HG03196 (cell line): ENCODE measurements at regions not wholly inside any gene's neighbourhood (a gene's known extent, or its start where the extent isn't known, plus 50 kb on each side); places are given as distances from the start of the nearest gene placed in this dataset.
"Not testable (repeated sequence)": the region's sequence is repeated elsewhere in the genome, so short reads cannot be mapped to it uniquely, and the experiment has no call there.

ENCODE experiments used
- ATAC-seq: cut with Tn5 transposase; IDR thresholded peaks from one replicate; pipeline ENCODE4 v1.9.1; 2021; ENCODE audit not compliant: unreplicated experiment

- ATAC-seq: no peak
Observed at GRCh38 chr10:78465431-78465830, 431.8 kb downstream of the RPS24 start.

- ATAC-seq: no peak
Observed at GRCh38 chr10:78467496-78468106, 433.9 kb downstream of the RPS24 start.

- ATAC-seq: not testable (repeated sequence)
Observed at GRCh38 chr10:78468731-78469130, 435.1 kb downstream of the RPS24 start.

GRCh38 chr10:78470267-78471103 lies 436.8 kb downstream of the RPS24 start:
- no peak for ATAC-seq

GRCh38 chr10:78471326-78471722 lies 437.7 kb downstream of the RPS24 start:
- ATAC-seq: no peak

- no peak for ATAC-seq
Observed at GRCh38 chr10:78471723-78472550, 438.3 kb downstream of the RPS24 start.

GRCh38 chr10:78472551-78472890 lies 438.9 kb downstream of the RPS24 start:
- no peak for ATAC-seq

GRCh38 chr10:78473006-78473405 lies 439.3 kb downstream of the RPS24 start:
- ATAC-seq: no peak

GRCh38 chr10:78474743-78475142 lies 441.1 kb downstream of the RPS24 start:
- no peak for ATAC-seq

GRCh38 chr10:78475437-78475836 lies 441.8 kb downstream of the RPS24 start:
- ATAC-seq: no peak

- ATAC-seq: no peak
Observed at GRCh38 chr10:78476156-78476555, 442.5 kb downstream of the RPS24 start.

GRCh38 chr10:78476844-78477243 lies 443.2 kb downstream of the RPS24 start:
- no peak for ATAC-seq

- no peak for ATAC-seq
Observed at GRCh38 chr10:78478919-78479318, 445.3 kb downstream of the RPS24 start.

- no peak for ATAC-seq
Observed at GRCh38 chr10:78479467-78479866, 445.8 kb downstream of the RPS24 start.

- no peak for ATAC-seq
Observed at GRCh38 chr10:78481842-78482241, 448.2 kb downstream of the RPS24 start.

- ATAC-seq: no peak
Observed at GRCh38 chr10:78483641-78484040, 450.0 kb downstream of the RPS24 start.

- no peak for ATAC-seq
Observed at GRCh38 chr10:78489034-78489433, 455.4 kb downstream of the RPS24 start.

GRCh38 chr10:78491812-78492211 lies 458.1 kb downstream of the RPS24 start:
- ATAC-seq: no peak

- ATAC-seq: no peak
Observed at GRCh38 chr10:78492424-78492823, 458.8 kb downstream of the RPS24 start.

GRCh38 chr10:78494179-78494578 lies 460.5 kb downstream of the RPS24 start:
- no peak for ATAC-seq

- no peak for ATAC-seq
Observed at GRCh38 chr10:78502210-78502936, 468.7 kb downstream of the RPS24 start.
